Nephron progenitor cell (in vitro differentiated cells): ENCODE measurements at regions not wholly inside any gene's neighbourhood (a gene's known extent, or its start where the extent isn't known, plus 50 kb on each side); places are given as distances from the start of the nearest gene placed in this dataset.

Experiments
- DNase-seq: peaks from one replicate; pipeline ENCODE4 v3.0.0; 2021
- H3K27ac Mint-ChIP-seq: 2 replicates; pipeline ENCODE4 v1.8.0; 2021; ENCODE audit warnings: mild to moderate bottlenecking, moderate library complexity, mixed read lengths
- H3K27me3 Mint-ChIP-seq: 2 replicates; pipeline ENCODE4 v1.8.0; 2021; ENCODE audit warnings: mild to moderate bottlenecking, low read depth, mixed read lengths; ENCODE audit not compliant: poor library complexity
- H3K36me3 Mint-ChIP-seq: 2 replicates; pipeline ENCODE4 v1.8.0; 2021; ENCODE audit warnings: low read depth, mixed read lengths
- H3K4me1 Mint-ChIP-seq: 2 replicates; pipeline ENCODE4 v1.8.0; 2021; ENCODE audit warnings: mixed read lengths
- H3K4me3 Mint-ChIP-seq: 2 replicates; pipeline ENCODE4 v1.8.0; 2021; ENCODE audit warnings: mild to moderate bottlenecking, moderate library complexity, mixed read lengths
- H3K9me3 Mint-ChIP-seq: 2 replicates; pipeline ENCODE4 v1.8.0; 2021; ENCODE audit warnings: mild to moderate bottlenecking, moderate library complexity, mixed read lengths
- CTCF ChIP-seq: fragments of 200-600 bp; sonication (generic); IDR thresholded peaks from 2 replicates; pipeline ENCODE4 v1.5.0; 2021; ENCODE audit warnings: antibody characterized with exemption

DNA sequence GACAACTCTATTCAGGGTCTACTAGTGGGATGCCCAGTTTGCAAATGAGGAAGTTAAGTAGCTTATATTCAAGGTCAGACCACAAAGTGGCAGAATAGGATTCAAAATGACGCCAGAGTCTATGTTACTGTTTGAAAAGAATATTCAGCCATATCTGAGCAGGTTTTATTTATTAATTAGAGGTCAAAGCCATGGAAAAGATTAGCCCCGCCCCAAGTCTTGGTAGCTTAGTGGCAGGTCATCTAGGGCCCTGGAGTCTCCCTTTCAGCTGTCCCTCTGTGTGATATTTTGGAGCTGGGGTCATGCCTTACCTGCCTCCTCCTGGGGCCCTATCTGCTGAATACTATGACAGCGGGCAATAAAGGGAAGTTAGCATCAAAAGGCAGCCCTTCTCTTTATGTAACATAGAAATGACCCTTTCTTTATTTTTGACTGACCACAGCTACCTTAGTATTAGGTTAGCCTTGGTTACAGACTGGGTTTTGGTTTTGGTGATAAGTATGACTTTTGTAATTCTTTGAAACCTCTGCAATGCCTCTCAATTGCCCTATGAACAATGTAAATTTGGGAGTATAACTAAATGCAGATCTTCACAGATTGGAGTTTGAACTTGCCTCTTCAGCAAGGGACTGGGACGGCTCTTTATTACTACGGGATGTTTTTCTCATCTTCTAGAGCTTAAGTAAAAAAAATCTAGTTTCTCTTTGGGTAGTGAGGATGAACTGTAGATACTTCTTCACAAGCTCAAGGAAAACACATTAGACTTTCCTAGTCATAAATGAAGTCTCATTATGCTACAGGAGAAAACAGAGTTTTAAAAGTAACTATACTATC, 153.0 kb upstream of the ITGA4 start:
- no peak for TF ChIP-seq CTCF
- Mint-ChIP-seq H3K9me3 (no peaks in the 10 kb centered on the region), H3K4me3 (no peak overlapping the region), H3K27me3 (peaks cover 2% of the 10 kb centered on the region), H3K27ac (no peak overlapping the region), H3K4me1 (peaks cover 20% of the 10 kb centered on the region), H3K36me3 (no peaks in the 10 kb centered on the region)
- DNase-seq, result no peak

GRCh38 chr2:181305301-181306123, 151.7 kb upstream of the ITGA4 start:
- H3K27ac Mint-ChIP-seq, result no peak overlapping the region
- H3K36me3 Mint-ChIP-seq, result no peaks in the 10 kb centered on the region
- peaks cover 20% of the 10 kb centered on the region for H3K4me1 Mint-ChIP-seq
- TF ChIP-seq CTCF, result no peak
- H3K9me3 Mint-ChIP-seq, result no peaks in the 10 kb centered on the region
- no peak for DNase-seq
- peaks cover 2% of the 10 kb centered on the region for H3K27me3 Mint-ChIP-seq
- no peak overlapping the region for H3K4me3 Mint-ChIP-seq

DNA sequence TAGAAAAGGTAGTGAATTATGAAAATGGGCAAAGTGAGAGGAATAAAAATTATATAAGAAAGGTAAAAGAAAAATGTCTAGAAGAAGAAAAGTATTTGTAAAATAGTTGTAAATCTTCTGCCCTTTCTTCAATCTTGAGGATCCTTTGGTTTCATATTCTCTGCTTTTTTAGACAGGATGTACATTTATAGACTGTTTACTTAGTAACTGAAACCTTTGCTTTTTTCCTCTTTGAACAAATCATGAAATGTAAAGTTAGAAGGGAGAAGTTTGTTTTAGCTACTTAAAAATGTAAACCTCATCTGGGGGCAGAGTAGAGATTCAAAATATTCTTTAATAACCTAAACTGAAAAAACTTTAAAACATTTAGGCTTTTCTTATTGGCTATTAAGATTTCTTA, 150.4 kb upstream of the ITGA4 start:
- peaks cover 2% of the 10 kb centered on the region for H3K27me3 Mint-ChIP-seq

GRCh38 chr2:181307203-181307991, 149.8 kb upstream of the ITGA4 start:
- TF ChIP-seq CTCF, result no peak
- Mint-ChIP-seq H3K27ac (no peak overlapping the region), H3K27me3 (peaks cover 2% of the 10 kb centered on the region), H3K36me3 (no peaks in the 10 kb centered on the region), H3K4me1 (peaks cover 20% of the 10 kb centered on the region), H3K4me3 (no peak overlapping the region), H3K9me3 (no peaks in the 10 kb centered on the region)
- DNase-seq, result no peak

More for the DNA sequence above, 150.4 kb upstream of the ITGA4 start:
- Mint-ChIP-seq H3K36me3 (no peaks in the 10 kb centered on the region), H3K27ac (no peak overlapping the region), H3K9me3 (no peaks in the 10 kb centered on the region), H3K4me3 (no peak overlapping the region), H3K4me1 (peaks cover 20% of the 10 kb centered on the region)
- TF ChIP-seq CTCF, result no peak
- no peak for DNase-seq

GRCh38 chr2:181308766-181309515, 148.2 kb upstream of the ITGA4 start:
- DNase-seq, result no peak
- H3K4me3 Mint-ChIP-seq, result no peak overlapping the region
- no peaks in the 10 kb centered on the region for H3K36me3 Mint-ChIP-seq
- H3K4me1 Mint-ChIP-seq, result peaks cover 20% of the 10 kb centered on the region
- no peaks in the 10 kb centered on the region for H3K9me3 Mint-ChIP-seq
- no peak overlapping the region for H3K27ac Mint-ChIP-seq
- H3K27me3 Mint-ChIP-seq, result peaks cover 2% of the 10 kb centered on the region
- TF ChIP-seq CTCF, result no peak
